GM12892 (cell line): ENCODE measurements at regions not wholly inside any gene's neighbourhood (a gene's known extent, or its start where the extent isn't known, plus 50 kb on each side); places are given as distances from the start of the nearest gene placed in this dataset.

Experiments
- POLR2A ChIP-seq: IDR thresholded peaks from 2 replicates; pipeline ENCODE4 v1.6.1; 2011; ENCODE audit warnings: low read depth, low read length, control low read depth
- POLR2AphosphoS5 ChIP-seq: IDR thresholded peaks from 2 replicates; pipeline ENCODE4 v1.6.1; 2011; ENCODE audit warnings: low read depth, low read length, control low read depth

DNA sequence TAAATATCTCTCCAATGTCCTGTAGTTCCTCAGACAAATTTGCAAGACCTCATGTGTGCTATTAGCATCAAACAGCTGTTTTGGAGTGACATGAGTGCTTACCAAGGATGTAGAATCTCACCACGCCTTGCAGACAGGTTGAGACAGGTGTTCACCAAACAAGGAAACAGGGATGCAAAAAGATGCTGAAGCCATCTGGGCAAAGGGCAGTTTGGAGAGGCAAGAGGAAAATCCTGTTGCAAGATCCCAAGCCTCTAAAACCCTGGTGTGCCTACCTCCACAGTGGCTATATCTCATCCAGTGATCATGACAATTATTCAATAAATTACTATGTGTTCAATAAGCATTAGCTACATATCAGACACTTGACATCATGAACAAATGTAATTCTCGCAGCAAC lies 373.7 kb downstream of the SOX9 start:
- TF ChIP-seq POLR2A (no peak), POLR2AphosphoS5 (no peak)
